Right lobe of liver (tissue), 4 donors: ENCODE measurements at regions not wholly inside any gene's neighbourhood (a gene's known extent, or its start where the extent isn't known, plus 50 kb on each side); places are given as distances from the start of the nearest gene placed in this dataset.

Experiments used
- POLR2A ChIP-seq: fragments of 450-650 bp; IDR thresholded peaks from one replicate; pipeline ENCODE4 v1.6.1; 2017; ENCODE audit warnings: antibody characterized with exemption, mild to moderate bottlenecking
- TF ChIP-seq, protein P1 (sequence below), 4 donors: fragments of 200-600 bp in 3 of 4; fragments of 450-650 bp in 1 of 4; IDR thresholded peaks; one replicate each; pipeline versions ENCODE4 v1.5.1 to v1.8.0; 2016 to 2022; ENCODE audit warnings: antibody characterized with exemption in 4 of 4, mild to moderate bottlenecking in 2 of 4
- donor health status: DM: no; HTN: no; CAD: no.
- donor health status: DM: no; HTN: no; CAD: no.
- donor health status: DM: no; HTN: yes; CAD: no.

DNA sequence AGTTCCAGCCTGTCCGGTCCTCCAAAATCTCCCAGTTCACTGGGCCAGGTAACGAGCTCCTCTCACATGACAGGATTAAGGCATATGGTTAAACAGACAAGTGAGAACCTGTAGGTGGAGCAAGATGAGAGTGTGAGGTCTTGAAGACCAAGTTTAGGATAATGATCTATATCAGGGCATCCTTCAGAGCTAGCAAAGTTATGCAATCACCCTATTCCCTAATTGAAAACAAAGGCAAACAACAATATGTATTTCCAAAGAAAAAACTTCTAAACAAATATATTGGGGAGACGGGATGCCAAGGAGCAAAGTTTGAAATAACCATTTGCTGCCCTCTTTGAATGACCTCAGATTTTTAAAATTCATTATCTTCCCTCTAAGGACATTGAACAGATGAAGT is 571.2 kb downstream of the BCL11B start:
- TF ChIP-seq, protein P1, sequence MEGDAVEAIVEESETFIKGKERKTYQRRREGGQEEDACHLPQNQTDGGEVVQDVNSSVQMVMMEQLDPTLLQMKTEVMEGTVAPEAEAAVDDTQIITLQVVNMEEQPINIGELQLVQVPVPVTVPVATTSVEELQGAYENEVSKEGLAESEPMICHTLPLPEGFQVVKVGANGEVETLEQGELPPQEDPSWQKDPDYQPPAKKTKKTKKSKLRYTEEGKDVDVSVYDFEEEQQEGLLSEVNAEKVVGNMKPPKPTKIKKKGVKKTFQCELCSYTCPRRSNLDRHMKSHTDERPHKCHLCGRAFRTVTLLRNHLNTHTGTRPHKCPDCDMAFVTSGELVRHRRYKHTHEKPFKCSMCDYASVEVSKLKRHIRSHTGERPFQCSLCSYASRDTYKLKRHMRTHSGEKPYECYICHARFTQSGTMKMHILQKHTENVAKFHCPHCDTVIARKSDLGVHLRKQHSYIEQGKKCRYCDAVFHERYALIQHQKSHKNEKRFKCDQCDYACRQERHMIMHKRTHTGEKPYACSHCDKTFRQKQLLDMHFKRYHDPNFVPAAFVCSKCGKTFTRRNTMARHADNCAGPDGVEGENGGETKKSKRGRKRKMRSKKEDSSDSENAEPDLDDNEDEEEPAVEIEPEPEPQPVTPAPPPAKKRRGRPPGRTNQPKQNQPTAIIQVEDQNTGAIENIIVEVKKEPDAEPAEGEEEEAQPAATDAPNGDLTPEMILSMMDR (IDR thresholded peaks at IDR 0.05): no peak
- TF ChIP-seq POLR2A: no peak
